GM19397 (cell line): ENCODE measurements at regions not wholly inside any gene's neighbourhood (a gene's known extent, or its start where the extent isn't known, plus 50 kb on each side); places are given as distances from the start of the nearest gene placed in this dataset.

ENCODE experiments used
- ATAC-seq: cut with Tn5 transposase; IDR thresholded peaks from one replicate; pipeline ENCODE4 v1.9.1; 2021; ENCODE audit warnings: mild to moderate bottlenecking, moderate library complexity; ENCODE audit not compliant: unreplicated experiment

DNA sequence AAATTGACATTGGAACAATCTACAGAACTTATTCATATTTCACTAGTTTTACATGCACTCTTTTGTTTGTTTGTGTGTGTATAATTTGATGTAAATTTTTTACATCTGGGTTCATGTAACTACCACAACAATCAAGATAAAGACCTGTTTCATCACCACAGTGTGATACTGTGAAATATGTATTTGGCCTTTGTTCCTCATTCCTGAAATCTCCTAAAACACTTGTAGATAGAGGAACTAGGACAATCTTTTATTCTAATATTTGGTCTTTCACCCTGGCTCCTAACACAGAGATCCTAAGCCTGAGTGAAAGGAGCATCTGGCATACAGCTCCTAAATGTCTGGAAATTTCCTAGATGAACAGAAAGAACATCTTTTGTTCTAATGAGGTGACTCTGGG, 155.0 kb upstream of the GPR149 start:
- no peak for ATAC-seq

DNA sequence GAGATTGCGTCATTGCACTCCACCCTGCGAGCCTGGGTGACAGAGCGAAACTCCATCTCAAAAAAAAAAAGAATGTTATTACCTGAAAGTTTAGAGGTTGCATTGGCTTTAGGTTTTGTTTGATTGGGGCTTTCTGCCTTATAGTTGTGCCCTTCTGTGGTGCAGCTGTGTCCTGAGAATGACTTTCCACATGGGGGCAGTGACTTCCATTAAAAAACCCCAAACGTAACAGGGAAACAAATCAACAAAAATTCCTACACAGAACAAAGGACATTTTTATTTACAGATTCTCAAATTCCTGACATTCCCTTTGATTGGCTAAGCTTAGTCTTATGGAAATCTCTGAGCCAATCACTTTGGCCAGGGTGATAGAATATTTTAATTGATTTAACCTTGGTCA, 154.1 kb upstream of the GPR149 start:
- ATAC-seq, result no peak

DNA sequence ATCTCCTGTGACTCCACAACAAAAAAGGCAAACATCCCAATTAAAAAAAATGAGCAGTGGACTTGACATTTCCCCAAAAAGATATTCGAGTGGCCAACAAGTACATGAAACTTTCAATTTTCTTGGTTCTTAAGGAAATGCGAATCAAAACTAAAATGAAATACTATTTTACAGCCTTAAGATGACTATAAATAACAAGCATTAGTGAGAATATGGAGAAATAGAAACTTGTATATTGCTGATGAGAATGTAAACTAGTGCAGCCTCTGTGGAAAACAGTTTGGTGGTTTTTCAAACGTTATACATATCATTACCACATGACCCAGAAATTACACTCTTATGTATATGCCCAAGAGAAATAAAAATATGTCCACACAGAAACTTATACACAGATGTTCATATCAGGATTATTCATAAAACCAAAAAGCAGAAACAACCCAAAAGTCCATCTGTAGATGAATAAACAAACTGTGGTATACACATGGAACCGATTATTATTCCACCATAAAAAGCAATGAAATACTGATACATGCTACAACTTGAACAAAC, 153.2 kb upstream of the GPR149 start:
- no peak for ATAC-seq

DNA sequence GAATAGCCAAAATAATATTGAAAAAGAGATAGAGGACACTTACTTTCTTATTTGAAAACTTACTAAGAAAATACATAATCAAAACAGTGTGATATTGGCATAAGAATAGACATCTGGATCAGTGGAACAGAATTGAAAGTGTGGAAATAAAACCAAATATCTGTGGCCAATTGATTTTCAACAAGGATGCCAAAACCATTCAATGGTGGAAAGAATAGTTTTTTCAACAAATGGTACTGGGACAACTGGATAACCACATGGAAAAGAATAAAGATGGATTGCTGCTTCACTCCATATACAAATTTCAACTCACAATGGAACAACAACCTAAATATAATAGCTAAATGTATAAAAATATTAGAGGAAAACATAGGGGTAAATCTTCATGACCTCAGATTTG, 152.5 kb upstream of the GPR149 start:
- no peak for ATAC-seq

DNA sequence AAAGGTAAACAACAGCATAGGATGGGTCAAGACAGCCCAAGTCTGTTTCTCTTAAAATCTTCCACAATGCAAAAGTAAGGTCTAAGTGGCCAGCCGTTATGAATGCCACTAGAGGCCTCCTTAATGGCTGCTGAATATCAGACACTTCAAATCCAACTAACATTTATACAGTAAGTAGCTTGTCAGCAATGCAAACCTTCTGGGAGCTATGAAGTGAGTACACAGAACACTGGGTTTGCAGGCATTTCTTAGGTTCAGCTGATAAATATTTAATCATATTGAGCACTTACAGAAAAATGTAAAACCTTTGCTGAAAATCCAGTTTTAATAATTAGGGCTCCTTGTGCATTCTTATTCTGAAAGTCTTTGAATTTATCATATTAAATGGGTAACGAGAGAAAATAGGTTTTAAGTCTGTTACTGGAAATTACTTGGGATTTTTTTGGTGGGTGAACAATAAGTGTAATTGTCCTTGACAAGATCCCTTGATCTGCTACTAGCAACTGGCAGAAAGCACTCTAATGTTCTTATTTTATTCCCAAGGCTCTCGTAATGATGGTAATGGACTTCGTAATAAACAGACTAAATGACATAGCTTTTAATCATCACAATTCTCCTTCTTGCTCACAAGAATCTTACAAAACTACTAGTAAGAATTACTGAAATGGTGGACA, 141.7 kb upstream of the GPR149 start:
- no peak for ATAC-seq

DNA sequence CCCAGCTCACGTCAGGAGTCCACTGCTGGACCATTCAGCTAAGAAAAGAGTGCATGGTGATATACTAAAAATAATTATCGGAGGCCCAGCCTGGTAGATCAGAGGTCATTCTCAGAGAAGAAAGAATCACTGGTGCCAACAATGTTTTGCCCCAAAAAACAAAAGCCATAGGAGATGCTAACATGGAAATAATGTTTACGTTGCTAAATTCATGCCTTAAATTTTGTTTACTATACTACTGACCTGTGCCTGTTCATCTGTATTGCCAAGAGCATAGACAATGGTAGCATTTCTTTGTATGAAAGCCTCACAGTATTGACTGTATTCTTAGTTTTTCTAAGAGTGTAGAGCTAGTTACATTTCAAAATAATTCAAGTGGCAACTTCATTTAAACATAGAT, 138.1 kb upstream of the GPR149 start:
- ATAC-seq, result no peak

DNA sequence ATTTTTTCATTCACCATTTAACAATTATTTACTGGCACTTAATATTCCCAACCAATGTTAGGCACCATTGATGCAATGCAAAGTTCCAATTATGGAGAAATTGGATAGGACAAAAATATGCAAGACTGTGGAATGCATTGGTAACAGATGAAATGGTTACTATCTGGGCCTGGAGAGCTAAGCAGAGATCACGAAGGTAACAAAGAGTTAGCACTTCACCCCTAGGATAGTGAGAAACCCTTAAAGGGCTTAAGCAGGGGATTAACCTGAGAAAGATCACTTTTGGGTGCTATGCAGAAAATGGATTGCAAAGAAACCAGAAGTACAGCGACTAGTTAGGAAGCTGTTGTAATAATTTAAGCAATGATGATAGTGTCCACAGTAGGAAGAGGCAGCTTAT, 129.6 kb upstream of the GPR149 start:
- ATAC-seq, result no peak

DNA sequence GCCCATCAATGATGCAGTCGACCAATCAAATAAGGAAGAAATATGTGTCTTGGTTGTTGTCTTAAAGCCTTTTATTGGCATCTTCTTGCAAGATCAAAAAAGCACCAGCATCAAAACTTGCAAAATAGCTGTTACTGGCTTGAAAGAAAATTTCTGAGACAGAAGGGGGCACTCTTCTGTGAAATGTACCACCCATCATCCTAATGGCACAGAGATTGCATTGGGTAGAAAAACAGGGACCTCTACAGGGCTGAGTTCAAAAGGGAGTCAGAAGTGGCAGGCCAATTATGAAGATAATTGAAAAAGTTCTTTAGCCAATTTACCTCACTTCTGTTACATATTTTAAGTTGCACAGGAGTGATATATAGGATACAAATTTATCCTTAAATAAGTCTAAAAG, 122.3 kb upstream of the GPR149 start:
- no peak for ATAC-seq

DNA sequence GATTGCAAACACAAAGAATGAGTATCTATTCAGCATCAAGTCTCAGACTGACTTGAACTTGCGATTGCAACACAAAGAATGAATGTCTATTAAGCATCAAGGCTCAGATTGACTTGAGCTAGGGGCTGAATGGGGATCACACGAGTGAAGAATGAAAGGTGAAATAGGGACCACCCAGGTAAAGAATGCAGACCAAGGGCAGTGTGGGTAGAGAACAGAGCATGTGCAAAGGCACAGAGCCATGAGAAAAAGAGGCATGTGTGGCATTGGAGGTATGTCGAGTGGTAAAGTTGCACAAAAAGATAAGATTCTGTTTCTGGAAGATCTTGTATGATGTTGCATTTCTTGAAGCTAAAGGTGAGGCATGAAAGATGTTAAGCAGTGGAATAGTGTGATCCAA, 119.4 kb upstream of the GPR149 start:
- no peak for ATAC-seq

DNA sequence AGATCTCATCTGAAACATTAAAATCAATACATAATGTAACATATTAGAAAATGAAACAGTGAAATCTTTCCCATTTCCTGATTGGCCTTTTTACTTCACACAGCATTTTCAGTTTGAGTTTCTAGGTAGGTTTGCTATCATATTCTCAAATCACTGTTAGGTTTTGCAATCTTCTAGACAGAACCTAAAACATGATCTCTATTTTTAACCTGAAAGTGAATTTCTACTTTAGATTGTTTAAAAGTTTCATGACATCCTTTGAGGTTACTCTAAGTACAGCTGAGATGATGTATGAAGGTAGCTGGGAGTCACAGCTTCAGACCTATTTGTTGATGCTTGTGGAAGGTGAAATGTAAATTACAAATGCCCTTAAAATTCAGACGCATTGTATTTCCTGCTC, 118.4 kb upstream of the GPR149 start:
- no peak for ATAC-seq

DNA sequence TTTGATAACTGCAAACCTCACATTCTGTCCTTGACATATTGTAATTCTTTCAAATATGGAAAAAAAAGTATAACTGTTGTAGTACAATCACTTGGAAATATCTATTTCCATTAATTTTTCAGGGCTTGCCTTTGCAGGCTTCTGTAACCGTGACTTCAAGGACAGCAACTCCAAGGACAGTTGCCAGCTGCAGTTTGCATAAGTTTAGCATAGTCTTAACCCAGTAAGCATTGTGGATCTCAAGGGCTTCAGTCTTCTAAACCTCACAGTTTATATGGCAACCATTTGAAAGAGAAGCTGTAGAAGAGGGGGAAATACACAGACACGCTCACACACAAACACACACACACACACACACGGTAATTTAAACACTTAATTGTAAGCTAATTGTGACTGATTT, 112.8 kb upstream of the GPR149 start:
- no peak for ATAC-seq

DNA sequence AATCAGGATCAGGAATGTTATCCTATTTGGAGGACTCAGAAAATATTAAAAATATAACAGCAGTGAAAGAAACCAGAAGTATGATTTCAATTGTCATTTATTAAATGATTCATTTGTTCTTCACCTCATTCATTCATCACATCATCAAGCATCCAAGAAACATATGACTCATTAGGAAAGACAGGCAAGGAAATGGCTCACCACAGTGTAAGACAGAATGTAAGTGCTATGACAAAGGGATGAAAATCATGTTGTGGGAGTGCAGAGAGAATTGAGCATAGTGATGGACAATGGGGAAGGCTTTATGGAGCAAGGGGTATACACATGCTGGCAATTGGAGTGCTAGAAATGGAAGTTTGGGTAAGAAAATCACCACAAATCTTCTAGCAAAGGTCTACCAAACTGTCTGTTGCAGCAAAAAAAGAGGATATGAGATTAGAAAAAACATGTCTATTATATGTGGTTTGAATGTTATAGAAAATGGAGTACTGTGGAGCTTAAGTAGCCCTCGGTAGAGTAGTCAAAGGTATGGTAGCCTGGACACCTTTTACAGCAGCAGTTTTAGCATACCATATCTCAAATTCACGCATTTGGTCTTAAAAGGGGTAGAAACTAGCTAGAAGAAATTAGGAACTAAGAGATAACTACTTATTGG, 111.1 kb upstream of the GPR149 start:
- no peak for ATAC-seq

DNA sequence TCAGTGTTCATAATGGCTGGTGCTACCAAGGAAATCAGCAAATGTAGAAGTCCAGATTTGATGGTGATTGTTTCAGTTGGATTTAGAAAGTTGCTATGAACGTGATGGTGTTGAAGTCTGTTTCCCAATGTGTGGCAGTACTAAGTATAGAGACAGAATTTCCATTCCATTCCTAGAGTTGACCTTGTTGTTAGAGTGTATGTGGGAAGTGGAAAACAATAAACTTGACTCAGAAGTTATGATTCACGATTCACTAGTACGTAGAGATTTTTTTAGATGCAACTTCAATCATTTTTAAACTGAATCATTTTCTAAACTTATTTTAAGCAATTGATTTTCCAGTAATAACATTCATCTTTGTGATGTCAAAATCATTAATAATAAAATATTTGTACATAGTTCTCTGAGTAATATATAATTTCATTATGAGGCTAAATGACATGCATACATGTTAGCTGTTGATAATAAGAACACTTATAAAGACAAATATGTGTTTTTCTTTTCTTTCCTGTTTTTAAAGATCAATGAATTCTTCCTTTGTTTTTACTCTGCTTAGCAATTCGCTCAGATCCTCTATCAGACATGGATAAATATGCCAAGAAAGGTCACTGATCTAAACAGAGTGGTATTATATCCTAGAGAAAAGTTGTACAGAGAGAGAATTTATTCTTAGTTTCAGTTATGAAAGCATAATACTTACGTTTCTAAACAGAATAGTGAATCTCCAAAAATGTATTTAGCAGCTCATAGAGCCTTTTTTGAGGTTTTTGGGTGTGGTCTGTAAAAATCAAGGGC, 108.8 kb upstream of the GPR149 start:
- ATAC-seq, result no peak

DNA sequence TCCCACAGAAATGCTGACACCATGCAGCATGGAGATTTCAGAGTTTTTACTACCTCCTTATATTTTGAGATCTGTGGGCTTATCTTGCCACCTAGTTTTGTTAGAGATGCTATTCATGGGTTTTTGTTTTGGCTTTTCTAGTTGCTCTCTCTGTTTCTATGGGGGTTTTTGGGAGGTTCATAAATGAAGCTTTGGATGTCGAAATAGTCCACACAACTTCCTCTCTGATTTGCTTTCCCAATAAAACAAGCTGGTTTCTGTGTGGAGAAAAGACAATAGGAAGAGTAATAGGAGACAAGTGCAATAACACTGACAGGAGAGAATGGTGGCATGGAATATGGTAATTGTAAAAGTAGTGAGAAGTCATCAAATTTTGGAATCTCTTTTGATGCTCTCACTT, 106.8 kb upstream of the GPR149 start:
- no peak for ATAC-seq

DNA sequence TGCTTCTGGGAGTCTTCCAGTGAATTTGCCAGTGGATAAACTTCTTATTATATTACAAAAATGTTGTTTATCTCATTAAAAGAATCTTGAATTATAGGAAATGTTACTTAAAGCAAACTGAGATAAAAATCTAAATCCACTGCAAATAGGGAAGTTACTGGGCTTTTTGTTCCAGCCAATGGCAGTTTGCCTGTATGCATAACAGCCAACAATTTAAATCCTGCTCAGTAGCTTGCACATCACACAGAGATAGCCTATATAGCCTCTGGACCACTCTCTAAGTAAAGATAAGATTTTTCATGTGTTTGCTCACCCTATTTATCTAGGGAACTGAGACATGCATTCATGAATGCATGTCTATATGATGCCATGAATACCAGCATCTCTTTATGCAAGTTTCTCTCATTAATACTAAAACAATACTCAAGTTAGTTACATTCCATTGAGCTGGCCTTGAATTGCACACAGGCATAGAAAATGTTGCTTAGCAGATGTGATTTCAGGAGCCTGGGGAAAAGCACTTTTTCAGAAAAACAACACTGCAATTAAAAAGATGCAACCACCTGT, 92.1 kb upstream of the GPR149 start:
- ATAC-seq, result no peak

DNA sequence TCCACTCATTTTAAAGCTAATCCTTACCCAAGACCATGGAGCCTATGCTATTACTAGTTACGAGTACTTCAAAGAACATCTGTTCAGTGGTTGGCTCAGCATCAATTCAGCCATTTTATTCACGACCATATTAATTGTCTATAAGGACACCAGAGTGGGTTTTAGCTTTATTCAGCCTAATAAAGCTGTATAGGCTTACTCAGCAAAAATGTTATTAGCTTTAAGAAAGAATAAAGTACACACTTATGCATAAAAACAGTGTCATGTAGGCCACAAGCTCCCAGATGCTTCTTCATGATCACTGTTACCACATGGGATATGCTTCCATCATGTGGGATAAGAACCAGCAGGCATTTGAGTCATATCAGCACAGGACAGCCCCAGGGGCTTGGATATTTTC, 87.4 kb upstream of the GPR149 start:
- ATAC-seq, result no peak

DNA sequence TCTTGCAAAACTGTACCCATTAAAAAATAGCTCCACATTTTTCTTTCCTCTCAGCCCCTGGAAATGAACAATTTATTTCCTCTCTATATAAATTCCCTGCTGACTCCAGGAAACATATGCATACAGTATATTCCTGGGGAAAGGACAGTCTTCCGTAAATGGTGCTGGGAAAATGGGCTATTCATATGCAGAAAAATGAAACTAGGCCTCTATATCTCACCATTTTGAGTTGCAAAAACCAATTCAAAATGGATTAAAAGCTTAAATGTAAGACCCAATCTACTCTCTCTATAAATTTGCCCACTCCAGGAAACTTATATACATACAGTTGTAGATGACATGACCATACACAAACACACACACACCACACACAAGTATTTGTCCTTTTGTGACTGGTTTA, 85.9 kb upstream of the GPR149 start:
- no peak for ATAC-seq

DNA sequence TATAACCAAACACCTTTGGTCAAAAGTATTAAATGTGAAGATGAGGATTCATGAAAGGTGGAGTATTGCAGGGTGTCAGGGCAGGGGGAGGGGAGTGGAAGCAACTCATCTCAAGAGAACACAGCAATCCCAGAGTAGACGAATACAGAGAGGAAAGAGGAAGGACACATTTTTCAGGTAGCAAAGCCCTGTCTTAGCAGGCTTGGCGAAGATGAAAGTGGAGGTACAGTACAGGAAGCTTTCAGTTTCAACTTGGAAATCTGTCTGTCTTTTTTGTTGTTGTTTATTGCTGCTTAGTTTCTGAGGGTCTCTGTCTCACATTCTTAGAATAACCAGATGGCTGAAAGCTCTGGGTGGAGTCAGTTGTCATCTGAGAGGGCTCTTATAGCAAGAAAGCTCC, 80.8 kb upstream of the GPR149 start:
- ATAC-seq, result no peak

DNA sequence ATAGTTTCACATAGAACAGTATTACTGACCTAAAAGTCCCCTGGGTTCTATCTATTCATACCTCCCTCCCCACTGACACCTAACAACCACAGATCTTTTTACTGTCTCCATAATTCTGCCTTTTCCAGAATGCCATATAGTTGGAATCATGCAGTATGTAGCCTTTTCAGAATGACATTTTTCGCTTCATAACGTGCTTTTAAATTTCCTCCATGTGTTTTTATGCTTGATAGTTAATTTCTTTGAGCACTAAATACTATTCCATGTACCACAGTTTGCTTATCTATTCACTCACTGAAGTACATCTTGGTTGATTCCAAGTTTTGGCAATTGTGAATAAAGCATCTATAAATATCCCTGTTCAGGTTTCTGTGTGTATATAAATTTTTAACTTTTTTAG, 77.7 kb upstream of the GPR149 start:
- ATAC-seq, result no peak

DNA sequence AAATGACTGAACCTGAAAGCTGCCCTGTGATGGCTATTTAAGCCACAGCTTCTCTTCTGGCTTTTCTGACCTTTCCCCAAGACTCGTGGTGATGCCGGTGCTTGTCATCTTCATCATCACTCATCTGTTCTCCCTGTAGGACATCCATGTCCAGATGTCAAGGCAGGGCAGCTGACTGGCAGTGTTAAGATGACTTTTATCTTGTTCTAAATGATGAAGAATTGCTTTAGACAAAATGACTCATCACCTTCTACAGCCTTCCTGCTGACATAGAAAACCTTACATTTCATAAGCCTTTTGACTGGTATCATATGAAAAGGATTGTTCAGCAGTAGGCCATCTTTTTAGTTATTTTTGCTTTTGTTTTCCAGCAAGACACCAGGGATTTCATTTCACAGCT, 67.0 kb upstream of the GPR149 start:
- ATAC-seq, result no peak

DNA sequence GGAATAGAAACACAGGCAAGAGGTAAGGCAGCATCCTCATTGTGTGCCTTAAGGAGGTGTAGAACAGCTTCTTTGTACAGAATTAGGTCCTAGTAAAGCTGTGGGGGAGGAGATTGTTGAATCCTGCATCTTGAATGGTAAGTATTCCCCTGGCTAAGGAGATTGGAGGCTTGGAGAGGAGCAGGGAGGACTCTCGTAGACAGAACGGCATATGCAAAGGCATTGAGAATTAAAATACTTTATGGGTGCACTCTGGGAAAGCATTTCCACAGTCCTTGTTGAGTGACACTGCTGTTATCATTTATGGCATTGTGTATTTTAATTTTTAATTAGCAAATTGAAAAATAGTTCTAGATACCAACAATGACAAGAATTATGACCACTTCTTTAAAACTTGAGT, 66.5 kb upstream of the GPR149 start:
- ATAC-seq, result no peak

DNA sequence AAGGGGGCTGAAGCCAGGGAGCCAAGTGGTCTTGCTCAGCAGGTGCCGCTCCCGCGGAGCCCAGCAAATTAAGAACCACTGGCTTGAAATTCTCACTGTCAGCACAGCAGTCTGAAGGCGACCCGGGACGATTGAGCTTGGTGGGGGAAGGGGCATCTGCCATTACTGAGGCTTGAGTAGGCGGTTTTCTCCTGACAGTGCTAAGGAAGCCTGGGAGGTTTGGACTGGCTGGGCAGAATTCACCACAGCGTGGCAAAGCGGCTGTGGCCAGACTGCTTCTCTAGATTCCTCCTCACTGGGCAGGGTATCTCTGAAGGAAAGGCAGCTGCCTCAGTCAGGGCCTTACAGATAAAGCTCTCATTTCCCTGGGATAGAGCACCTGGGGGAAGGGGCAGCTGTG, 57.0 kb upstream of the GPR149 start:
- no peak for ATAC-seq
